ENCODE measurements at regions not wholly inside any gene's neighbourhood (a gene's known extent, or its start where the extent isn't known, plus 50 kb on each side); places are given as distances from the start of the nearest gene placed in this dataset.
"Not testable (repeated sequence)": the region's sequence is repeated elsewhere in the genome, so short reads cannot be mapped to it uniquely, and the experiment has no call there.

- DNase-seq, result no peak
These were observed 909.2 kb upstream of the LRRN3 start for GRCh38 chr7:110181768-110182167.

GRCh38 chr7:110186334-110186733 lies 904.6 kb upstream of the LRRN3 start:
- DNase-seq, result no peak

GRCh38 chr7:110187877-110188554 lies 902.9 kb upstream of the LRRN3 start:
- no peak for DNase-seq

GRCh38 chr7:110204527-110204926 lies 886.4 kb upstream of the LRRN3 start:
- DNase-seq, result no peak

- DNase-seq, result no peak
These were observed 885.0 kb upstream of the LRRN3 start for GRCh38 chr7:110205899-110206298.

- no peak for DNase-seq
These were observed 881.0 kb upstream of the LRRN3 start for GRCh38 chr7:110209884-110210283.

- no peak for DNase-seq
These were observed 879.9 kb upstream of the LRRN3 start for GRCh38 chr7:110210941-110211608.

DNA sequence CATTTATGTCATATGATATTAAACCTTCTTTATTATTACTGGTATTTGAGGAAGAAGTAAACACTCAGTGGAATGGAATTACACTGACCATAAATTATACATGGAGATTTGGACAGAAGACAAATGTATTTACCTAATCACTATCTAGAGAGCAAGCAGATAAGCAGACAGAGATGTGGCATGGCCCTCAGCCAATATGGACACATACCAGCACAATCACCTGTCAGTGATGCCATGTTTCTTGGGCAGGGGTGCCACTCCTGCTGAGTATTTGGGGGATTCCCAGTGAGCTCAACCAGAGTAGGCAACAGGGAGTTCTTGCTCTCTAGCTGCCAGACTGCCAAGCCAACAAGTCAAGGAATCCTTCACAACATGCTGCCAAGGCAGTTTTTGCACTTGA lies 866.3 kb upstream of the LRRN3 start:
- DNase-seq, result no peak

DNA sequence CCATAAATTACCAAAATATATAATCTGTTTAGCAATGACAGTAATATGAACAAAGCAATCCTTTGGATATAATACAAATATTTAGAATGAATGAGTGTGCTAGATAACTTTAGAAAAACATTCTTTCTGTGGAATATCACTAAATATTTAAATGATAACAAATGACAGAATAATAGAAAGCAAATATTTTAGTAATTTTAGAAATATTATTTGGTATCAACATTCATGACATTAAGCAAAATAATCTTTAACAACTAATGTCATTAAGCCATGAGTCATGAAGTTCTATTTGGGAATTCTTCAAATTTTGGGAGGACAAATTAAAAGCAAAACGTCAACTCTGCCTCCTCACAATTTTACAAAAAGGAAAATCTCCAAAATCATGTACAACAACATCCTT lies 844.8 kb upstream of the LRRN3 start:
- no peak for DNase-seq

GRCh38 chr7:110253093-110253492 lies 837.8 kb upstream of the LRRN3 start:
- DNase-seq, result no peak

DNA sequence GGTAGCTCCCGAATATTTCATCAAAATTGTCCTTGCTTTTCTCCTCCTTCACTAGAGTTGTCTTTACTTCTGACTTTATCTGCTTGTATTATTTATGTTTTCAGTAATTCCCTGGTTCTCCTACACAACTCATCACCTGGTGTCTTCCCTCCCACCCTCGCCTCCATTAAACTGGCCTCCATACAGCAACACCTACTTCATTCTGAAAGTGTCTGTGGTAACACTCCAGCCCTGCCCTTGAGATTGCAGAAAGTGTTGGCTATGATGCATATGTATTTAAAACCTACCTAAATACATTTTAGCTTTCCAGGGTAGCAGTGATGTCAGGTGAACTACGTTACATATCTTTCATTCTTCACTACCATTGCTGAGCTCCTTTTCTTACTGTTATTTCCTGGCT lies 833.3 kb upstream of the LRRN3 start:
- no peak for DNase-seq

DNA sequence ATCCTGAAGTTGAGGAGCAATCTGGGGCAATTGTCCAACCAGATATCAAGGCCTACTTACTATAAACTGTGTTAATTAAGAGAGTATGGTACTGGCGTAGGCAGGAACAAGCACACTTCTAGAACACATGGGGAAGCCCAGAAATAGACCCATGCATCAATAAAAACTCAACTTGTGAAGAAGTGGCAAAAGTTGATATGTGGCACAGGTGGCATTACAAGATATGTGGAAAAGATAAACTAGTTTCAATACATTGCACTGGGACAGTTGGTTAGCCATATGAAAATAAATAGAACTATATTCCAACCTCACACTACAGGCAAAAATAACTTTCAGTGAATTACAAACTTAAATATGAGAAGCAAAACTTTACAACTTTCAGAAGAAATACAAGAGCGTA lies 828.7 kb upstream of the LRRN3 start:
- no peak for DNase-seq

DNA sequence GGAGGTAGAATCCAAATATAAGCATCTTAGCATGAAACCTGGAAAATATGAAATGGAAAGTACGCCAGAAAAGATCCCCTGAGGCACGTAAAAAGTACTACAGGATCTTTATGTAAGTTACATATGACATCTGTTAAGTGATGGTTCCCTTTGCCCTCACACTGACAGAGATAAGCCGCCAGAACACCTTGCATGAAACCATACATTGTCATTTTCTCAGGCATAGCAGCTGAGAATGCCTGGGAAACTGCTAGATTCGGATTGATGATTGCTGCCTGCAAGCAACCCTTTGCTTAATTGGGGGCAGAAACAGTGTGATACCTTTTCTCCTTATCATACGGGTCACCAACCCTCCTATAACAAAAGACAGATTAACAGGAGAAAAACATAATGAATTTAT lies 826.6 kb upstream of the LRRN3 start:
- DNase-seq, result no peak

DNA sequence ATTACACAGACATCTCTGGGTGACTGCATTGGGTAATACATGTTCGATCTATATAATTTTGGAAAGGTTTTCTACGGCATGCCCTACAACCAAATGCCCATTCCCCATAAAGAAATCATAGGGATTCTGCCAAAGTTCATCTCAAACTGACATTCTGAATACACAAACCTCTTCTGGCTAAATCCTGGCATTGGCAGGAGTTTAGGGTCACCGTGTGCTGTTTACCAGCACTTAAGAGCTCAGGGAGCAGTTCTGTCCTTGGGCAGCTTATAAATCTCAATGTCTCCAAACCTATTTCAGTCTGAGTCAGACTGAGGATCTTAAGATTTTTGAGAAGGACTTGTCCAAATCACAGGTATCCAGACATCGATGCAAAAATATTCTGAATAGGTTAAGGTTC lies 809.6 kb upstream of the LRRN3 start:
- no peak for DNase-seq

GRCh38 chr7:110283056-110283455 lies 807.9 kb upstream of the LRRN3 start:
- no peak for DNase-seq

- DNase-seq, result no peak
These were observed 799.5 kb upstream of the LRRN3 start for GRCh38 chr7:110291430-110291829.

DNA sequence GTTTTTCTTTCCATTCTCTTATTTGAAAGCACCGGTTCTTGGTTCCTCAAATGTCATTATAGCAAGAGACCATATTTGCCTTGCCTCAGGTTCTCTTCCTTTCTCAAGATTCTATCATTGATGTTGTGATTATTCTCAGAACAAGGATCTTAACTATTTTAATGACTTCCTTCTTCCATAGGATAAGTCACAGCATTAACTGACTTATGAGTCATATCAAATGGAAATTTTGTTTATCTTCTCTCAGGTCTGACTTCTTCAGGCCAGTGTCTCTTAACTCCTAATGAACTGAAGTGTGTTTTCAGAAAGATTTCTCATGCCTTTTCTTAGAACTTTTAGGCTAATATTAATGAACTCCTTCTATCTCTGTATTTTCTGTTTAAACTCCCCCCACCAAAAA lies 794.6 kb upstream of the LRRN3 start:
- DNase-seq, result no peak

DNA sequence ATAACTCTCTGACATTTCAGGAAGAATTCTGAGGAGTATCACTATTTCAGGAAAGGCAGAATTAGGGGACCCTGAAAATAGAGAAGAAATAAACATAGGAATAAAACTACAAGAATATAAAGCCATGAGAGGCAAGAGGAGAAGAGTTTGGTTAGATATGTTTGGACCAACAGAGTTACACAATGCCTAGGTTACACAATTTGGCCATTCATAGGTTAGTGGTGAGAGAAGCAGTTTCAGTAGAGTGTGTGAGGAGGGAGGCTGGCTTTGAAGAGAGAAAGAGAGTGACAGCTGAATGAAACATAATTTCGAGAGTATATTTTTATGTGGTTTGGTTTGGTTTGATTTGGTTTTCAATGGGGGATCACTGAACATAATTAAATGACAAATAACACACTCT lies 783.2 kb upstream of the LRRN3 start:
- no peak for DNase-seq

- no peak for DNase-seq
These were observed 782.1 kb upstream of the LRRN3 start for GRCh38 chr7:110308791-110309190.

DNA sequence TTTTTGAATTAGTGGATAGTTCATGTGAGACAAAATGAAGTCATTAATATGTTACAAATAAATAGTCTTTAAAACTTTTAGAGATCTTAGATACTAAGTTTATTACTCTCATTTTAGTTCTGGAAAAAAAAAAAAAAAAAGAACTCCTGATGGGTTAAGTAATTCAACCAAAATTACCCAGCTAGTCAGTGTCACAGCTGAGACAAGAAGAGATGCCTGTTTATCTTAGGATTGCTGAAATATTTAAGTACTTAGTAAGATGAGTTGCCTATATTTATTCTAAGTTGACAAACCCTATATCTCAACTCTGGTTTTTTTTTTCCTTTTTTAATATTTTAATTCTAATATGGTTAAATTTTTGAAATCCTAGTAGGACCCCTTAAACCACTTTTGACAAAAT lies 781.0 kb upstream of the LRRN3 start:
- no peak for DNase-seq

- no peak for DNase-seq
These were observed 779.4 kb upstream of the LRRN3 start for GRCh38 chr7:110311556-110311955.

- peak in 1 of 5 experiments; percentile 12 for DNase-seq
These were observed 773.2 kb upstream of the LRRN3 start for GRCh38 chr7:110317541-110318265.

DNA sequence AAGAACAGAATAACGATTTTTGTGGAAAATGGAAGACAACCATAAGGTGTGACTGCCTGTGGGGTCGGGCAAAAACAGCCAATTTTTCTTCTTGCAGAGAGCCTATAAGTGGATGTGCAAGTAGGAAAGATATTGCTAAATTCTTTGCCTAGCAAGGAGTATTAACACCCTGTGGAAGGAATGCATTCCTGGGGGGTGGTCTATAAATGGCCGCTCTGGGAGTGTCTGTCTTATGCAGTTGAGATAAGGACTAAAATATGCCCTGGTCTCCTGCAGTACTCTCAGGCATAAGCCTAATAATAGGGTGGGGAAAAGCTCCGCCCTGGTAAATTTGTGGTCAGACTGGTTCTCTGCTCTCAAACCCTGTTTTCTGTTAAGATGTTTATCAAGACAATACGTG lies 770.6 kb upstream of the LRRN3 start:
- not testable (repeated sequence) for DNase-seq

GRCh38 chr7:110322796-110323195 lies 768.1 kb upstream of the LRRN3 start:
- no peak for DNase-seq
